RWPE1 (cell line): ENCODE measurements at regions not wholly inside any gene's neighbourhood (a gene's known extent, or its start where the extent isn't known, plus 50 kb on each side); places are given as distances from the start of the nearest gene placed in this dataset.

Experiments
- CTCF ChIA-PET: fragments of 350-600 bp; sonication (Branson Sonifier 250); formaldehyde crosslinking; extraction: SDS; loops from one replicate; lab custom pipeline; 2021; lab: Yijun Ruan, JAX
- POLR2A ChIA-PET: fragments of 400-600 bp; formaldehyde crosslinking; extraction: SDS; loops from one replicate; lab custom pipeline; 2020; ENCODE audit warnings: antibody characterized with exemption; ENCODE audit not compliant: low non-redundant PET; lab: Yijun Ruan, JAX
- DNase-seq: peaks from one replicate; pipeline ENCODE4 v3.0.0; 2012; ENCODE audit warnings: low spot score
- H3K27ac ChIP-seq: fragments of 450-650 bp; 2 replicates; pipeline ENCODE4 v1.5.1; 2017
- CTCF ChIP-seq: fragments of 450-650 bp; conservative IDR thresholded peaks from 2 replicates; pipeline ENCODE4 v1.5.1; 2017; ENCODE audit warnings: low read depth, mild to moderate bottlenecking

- ChIA-PET POLR2A (no interaction called here), CTCF (interaction anchor here (0.7 kb wide), 2 partner anchors 419 to 1128 kb away, joined by 3 read pairs; no protein-coding TSS in a partner anchor)
- no peak for TF ChIP-seq CTCF
- H3K27ac ChIP-seq: no peak overlapping the region
- DNase-seq: no peak
These were observed 137.5 kb downstream of the C5orf15 start for GRCh38 chr5:133830911-133831310.

DNA sequence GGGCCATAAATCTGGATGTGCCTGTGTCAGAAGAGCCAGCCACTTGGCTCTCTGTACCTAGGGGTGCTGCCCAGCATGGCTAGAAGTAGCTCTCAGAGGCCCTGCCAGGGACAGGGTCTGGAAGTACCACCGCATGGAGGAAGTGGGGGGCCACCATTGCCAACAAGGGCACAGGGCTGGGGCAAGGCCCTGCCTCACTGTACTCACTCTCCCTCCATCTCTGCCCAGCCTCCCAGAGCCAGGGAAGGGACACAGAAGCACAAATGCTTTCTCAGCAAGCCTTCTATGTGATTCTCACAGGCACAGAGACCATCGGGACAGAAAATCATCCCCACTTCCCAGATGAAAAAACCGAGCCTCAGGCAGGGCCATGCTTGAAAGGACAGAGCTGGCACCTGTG is 138.1 kb downstream of the C5orf15 start:
- TF ChIP-seq CTCF: no peak
- POLR2A ChIA-PET: no interaction called here
- no peak for DNase-seq
- CTCF ChIA-PET: interaction anchor here (0.7 kb wide), 1 partner anchor 1128 kb away, joined by 3 read pairs; no protein-coding TSS in a partner anchor
- no peak overlapping the region for H3K27ac ChIP-seq

GRCh38 chr5:133829786-133830185 is 138.6 kb downstream of the C5orf15 start:
- no peak overlapping the region for H3K27ac ChIP-seq
- no peak for TF ChIP-seq CTCF
- ChIA-PET CTCF (no interaction called here), POLR2A (no interaction called here)
- no peak for DNase-seq

DNA sequence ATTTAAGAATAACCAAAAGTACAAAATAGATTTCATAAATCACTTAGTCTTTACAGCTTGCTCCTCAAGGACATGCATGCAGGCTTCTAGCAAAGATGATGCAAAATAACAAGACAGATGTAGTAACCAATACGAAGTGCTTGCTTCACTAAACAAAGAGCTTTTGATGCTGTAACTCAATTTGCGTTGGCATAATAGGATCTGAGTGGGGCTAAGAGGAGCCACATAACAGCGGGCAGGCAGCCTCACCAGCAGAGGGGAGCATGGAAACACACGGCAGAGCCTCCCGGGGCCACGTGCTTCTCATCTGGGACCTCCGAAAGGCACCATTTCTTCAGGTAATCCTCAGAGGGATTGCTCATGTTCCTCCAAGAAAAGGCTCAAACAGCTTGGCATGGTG is 139.7 kb downstream of the C5orf15 start:
- no peak for DNase-seq
- POLR2A ChIA-PET: interaction anchor here (0.6 kb wide), 1 partner anchor 30 kb away, joined by 4 read pairs; no protein-coding TSS in a partner anchor
- CTCF ChIA-PET: no interaction called here
- no peak for TF ChIP-seq CTCF
- H3K27ac ChIP-seq: no peak overlapping the region

GRCh38 chr5:133827830-133828229 is 140.6 kb downstream of the C5orf15 start:
- ChIA-PET CTCF (no interaction called here), POLR2A (no interaction called here)
- DNase-seq: no peak
- H3K27ac ChIP-seq: no peak overlapping the region
- TF ChIP-seq CTCF: no peak

DNA sequence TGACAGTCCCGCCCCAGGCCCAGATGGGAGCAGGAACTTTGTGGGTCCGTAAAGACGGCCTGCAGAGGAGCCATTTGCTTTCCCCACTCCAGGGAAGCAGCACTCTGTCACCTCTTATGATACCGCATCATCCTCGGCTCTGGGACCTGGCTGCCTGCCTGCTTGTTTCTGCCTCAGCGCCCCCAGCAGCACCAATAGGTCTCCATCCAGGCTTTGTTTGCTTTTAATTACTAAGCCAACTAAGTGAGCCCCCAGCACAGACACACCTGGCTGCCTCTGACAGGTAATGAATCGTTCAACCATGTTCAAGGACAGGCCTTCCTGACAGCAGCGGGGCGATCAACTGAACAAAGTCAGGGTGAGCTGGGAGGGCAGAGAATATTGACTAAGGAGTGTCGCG is 141.4 kb downstream of the C5orf15 start:
- TF ChIP-seq CTCF: no peak
- DNase-seq: no peak
- POLR2A ChIA-PET: no interaction called here
- H3K27ac ChIP-seq: no peak overlapping the region
- CTCF ChIA-PET: no interaction called here
